Hepatic stellate cell (primary cell): ENCODE measurements at regions not wholly inside any gene's neighbourhood (a gene's known extent, or its start where the extent isn't known, plus 50 kb on each side); places are given as distances from the start of the nearest gene placed in this dataset.
A peak's percentile ranks its signal among the peaks of the same experiment; 100 is the strongest.

Experiments used
- DNase-seq: peaks from one replicate; pipeline ENCODE4 v3.0.0; 2011; ENCODE audit warnings: low spot score

- DNase-seq: no peak
Observed at GRCh38 chr7:79716329-79716728, 262.9 kb upstream of the MAGI2 start.

DNA sequence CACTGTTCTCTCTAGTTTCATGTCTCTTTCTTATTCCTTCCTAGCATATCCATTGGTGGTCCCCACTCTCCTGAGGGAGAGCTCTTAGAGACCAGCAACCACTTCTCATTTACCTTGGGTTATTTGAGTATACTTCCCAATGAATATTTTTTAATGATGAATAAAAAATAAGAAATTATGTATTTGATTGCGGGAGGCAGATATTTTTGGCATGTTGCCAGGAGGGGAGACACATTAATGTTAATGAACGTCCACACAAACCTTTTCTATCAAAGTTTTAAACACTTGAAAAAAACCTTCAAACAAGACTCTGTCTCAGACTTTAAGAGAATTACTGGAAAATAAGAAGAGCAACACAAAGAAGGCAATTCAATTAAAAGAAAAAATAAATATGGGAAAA, 260.6 kb upstream of the MAGI2 start:
- DNase-seq: no peak

DNA sequence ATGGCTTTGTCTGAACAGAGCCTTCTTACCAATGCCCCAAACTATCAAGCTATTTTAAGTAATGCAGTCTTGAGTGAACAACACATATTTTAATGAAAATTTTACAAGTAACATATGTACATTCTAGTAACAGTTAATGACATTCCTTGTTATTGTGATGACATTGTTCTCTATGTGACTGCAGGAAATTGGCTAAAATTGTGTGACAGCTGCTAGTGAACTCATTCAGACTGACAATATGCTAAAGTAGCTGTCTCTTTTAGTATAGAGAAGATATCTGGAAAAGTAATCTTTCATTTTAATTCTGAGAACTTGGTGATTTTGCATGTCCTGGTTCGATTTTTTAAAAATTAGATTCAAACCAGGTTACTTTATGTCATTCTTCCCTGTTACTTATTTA, 259.8 kb upstream of the MAGI2 start:
- DNase-seq: no peak

DNA sequence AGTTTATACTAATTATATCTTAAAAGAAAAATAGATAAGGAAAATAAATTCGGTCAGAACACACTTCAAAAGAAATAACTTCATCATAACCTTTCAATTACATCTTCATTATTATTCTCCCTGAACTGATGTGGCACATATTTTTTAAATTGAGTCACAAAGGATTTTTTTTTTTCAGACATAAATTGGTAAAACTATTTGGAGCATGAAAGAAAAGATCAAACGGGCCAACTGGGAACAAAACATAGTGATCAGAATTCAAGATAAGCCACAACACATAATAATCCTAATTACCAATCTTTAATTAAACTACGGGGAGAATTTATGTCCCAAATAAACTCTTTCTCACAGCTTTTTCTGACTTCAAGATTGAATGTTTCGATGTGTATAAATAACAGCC, 258.2 kb upstream of the MAGI2 start:
- no peak for DNase-seq

DNA sequence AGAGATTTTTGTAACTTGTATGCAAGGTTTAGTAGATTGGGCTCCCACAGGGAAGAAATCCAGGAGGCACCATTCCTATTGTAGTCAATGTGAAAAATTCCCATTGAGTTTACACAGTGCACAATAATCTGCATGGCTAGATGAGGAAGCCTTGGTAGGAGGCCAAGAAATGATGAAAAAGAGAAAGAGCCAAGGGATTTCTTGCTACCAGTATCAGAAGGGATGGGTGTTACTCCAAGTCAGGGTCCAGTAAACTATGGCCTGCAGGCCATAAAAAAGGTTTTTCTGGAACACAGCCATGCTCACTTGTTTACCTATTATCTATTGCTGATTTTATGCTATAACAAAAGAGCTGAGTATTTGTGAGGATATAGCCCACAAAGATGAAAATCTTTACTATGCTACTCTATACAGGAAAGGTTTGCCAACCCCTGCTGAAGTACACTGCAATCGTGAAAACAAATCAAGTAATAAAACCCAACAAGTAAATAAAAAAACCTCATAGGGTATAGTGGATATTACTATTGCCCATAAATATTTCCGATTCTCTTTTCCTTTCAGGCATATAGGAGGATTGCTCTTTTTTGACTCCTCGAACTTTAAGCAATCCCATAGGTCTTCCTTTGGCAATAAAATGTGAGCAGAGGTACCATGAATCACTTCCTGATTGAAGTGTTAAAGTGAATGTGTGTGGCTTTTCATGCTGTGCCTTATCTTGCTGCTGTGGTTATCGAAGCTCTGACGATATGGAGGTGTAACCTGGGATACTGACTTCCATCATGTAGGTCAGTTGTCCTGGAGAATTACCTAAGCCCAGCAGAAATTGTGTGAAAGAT, 256.3 kb upstream of the MAGI2 start:
- no peak for DNase-seq

DNA sequence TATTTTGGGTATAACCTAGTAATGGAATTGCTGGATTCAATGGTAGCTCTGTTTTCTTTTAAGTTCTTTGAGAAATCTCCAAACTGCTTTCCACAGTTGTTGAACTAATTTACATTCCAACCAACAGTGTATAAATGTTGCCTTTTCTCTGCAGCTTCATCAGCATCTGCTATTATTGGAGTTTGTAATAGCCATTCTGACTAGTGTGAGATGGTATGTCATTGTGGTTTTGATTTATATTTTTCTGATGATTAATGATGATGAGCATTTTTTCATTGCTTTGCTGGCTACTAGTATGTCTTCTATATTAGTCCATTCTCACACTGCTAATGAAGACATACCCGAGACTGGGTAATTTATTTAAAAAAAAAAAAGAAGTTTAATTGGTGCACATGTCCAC, 248.6 kb upstream of the MAGI2 start:
- DNase-seq: no peak

DNA sequence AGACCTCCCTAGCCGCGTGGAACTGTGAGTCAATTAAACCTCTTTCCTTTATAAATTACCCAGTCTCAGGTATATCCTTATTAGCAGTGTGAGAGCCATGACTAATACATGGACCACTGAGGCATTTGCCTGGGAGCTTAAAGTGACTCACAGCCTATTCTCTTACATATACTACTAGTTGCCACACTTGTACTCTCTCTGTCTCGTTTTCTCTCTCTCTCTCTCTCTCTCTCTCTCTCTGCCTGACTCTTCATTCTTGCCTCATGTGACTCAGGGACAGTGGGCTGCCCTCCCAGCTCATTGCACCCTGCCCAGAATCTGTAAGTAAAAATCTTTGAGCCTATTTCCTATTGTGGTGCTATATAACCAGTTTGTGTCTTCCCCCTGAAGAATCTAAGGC, 238.5 kb upstream of the MAGI2 start:
- peak; percentile 7 for DNase-seq

- no peak for DNase-seq
Observed at GRCh38 chr7:79691074-79691473, 237.6 kb upstream of the MAGI2 start.

DNA sequence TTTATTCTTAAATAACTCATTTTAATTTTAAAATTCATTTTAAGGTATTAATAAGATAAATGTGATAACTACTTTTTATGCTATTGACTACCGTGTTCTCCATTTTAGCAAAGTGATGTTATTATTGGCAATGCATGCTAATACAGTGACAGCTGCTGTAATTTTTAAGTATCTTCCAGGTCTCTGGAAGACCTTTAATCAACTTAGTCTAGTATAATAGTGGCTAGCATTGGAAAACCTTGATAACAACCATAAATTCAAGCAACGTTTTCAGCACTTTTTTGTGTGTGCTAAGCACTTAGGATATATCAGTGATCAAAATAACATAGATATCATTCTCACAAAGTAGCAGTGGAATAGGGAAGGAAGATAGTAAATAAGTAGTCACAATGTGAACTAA, 230.9 kb upstream of the MAGI2 start:
- DNase-seq: no peak

GRCh38 chr7:79683916-79684315, 230.4 kb upstream of the MAGI2 start:
- DNase-seq: no peak

DNA sequence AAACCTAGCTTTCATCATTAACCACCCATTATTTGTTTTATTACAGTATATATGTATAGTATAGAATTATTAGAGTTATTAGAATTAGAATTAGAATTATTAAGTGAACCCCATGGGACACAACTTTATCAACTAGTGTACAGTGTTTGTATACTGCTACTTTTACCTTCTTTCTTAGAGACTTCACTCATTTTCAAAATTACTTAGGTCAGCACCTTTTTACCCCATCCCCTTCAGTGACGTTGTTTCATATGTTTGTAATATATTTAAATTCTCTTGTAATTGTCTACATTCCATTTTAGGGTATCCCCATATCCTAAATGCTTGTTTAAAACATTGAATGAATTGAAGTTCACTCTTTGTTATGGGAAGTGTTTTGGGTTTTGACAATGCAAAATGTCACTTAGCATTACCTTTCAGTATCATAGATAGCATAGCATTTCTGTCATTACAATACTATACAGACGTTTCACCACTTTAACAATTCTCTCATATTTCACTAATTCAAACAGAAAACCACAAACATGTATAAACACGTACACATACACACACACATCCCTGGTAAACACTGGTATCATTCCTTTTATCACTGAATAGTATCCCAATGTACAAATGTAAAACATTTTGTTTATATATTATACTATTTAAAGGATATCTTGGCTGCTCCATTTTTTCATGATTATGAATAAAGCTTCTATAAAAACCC, 229.9 kb upstream of the MAGI2 start:
- DNase-seq: no peak

- DNase-seq: no peak
Observed at GRCh38 chr7:79681454-79681853, 228.0 kb upstream of the MAGI2 start.

GRCh38 chr7:79673969-79674368, 220.5 kb upstream of the MAGI2 start:
- no peak for DNase-seq

DNA sequence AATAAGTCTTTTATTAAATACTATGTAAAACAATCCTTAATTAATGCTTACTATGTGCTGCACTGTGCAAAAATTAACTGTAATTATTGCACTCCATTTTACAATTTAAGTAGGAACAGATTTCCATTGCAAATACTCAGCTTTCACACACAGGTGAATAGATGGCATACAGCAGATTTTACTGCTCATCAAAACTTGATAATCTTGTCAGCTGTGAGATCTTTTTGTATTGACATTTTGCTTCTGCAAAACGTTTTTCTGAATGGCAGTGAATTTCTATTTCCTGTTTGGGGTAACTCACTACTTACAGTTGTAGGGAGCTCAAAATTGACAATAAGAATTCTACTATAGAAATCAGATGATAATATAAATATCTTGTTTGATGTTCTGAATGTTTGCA, 220.0 kb upstream of the MAGI2 start:
- DNase-seq: no peak

GRCh38 chr7:79668292-79668691, 214.8 kb upstream of the MAGI2 start:
- DNase-seq: no peak

DNA sequence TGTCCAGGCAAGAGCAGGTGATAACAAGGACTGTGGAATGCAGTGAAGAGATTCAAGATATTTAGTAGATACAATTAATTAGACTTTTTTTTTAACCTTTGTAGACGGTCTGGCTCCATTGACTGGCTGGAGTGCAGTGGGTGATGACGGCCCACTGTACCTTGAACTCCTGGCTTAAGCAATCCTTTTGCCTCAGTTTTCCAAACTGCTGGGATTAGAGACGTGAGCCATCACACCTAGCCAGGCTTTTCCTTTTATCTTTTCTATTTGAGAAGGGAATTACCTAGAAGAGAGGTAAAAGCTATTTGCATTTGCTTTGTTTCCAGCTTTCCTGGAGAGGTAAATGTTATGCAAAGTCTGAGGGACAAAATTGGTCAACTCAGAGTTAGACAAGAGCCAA, 213.0 kb upstream of the MAGI2 start:
- no peak for DNase-seq

- no peak for DNase-seq
Observed at GRCh38 chr7:79664884-79665676, 211.6 kb upstream of the MAGI2 start.

DNA sequence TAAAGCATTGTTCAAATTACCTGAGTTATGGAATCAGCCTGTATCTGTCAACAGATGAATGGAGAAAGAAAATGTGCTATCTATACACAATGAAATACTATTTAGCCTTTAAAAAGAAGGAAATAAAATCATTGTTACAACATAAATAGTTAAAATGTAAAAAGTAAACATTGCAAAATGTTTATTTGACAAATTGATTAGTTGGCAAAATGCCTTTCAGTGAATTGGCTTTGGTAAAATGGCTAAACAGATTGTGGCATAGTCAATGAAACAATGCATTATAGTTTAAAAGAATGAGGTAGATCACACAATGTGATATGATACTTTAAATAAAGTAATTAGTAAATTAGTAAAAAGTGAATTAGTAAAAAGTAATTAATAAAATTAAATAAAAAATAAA, 204.8 kb upstream of the MAGI2 start:
- no peak for DNase-seq

DNA sequence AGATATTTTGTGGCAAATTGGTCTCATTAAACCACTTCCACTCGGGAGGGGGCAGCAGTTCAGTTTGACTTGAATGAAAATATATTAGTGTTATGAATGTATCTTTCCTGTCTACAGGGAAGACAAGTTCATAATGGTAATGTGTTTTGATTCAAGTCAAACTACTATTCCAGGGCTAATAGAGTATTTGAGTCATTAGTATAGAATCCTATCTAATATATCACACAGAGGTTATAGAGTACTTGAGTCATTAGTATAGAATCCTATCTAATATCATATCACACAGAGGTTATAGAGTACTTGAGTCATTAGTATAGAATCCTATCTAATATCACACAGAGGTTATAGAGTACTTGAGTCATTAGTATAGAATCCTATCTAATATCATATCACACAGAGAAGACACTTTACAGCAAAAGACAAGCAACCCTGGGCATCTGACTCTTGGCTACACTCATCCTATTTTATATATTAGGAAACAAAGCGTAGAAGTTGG, 199.7 kb upstream of the MAGI2 start:
- peak; percentile 2 for DNase-seq

DNA sequence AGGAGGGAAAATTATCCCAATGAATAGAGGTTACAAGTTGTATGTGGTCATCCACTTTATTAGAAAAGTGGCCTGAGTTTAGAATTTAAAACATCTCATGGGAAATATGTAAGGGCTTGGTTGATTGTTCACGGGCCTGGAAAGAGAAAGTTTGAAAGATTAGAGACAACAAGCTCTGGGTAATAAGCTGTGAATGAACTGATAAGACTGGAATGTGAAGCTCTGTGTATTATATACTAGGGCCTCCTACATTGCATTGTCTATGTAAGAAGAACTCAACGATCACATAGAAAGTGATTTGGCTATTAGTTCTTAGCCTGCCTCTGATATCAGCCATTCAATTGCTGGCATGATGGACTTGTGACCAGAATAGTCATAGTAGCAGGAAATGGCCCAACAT, 199.2 kb upstream of the MAGI2 start:
- no peak for DNase-seq

- no peak for DNase-seq
Observed at GRCh38 chr7:79647711-79648110, 194.2 kb upstream of the MAGI2 start.

GRCh38 chr7:79646278-79646677, 192.8 kb upstream of the MAGI2 start:
- DNase-seq: no peak

DNA sequence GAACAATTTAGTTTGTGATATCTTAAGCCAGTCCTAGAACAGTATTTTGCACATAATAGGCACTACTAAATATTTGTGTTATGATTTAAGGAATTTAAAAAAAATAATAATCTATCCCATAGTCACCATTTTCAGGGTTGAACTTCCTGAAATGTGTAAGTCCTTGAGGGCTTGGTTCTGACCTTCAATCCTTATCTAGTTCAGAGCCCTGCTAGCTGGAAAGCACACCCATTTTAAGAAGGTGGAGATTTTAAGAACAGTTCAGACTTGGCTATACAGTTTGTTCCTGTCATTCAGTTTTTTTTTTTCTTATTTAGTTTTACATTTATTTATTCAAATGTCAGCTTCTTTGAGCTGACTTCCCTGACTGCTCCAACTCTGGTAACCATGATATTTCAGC, 183.4 kb upstream of the MAGI2 start:
- no peak for DNase-seq
